SKM-1 treated with dmso at 0.1 percent for 144 hours (cell line): ENCODE measurements at regions not wholly inside any gene's neighbourhood (a gene's known extent, or its start where the extent isn't known, plus 50 kb on each side); places are given as distances from the start of the nearest gene placed in this dataset.

Source experiments
- DNase-seq: peaks from one replicate; lab custom pipeline; 2025; ENCODE audit not compliant: unreplicated experiment; lab: John Stamatoyannopoulos, UW

DNA sequence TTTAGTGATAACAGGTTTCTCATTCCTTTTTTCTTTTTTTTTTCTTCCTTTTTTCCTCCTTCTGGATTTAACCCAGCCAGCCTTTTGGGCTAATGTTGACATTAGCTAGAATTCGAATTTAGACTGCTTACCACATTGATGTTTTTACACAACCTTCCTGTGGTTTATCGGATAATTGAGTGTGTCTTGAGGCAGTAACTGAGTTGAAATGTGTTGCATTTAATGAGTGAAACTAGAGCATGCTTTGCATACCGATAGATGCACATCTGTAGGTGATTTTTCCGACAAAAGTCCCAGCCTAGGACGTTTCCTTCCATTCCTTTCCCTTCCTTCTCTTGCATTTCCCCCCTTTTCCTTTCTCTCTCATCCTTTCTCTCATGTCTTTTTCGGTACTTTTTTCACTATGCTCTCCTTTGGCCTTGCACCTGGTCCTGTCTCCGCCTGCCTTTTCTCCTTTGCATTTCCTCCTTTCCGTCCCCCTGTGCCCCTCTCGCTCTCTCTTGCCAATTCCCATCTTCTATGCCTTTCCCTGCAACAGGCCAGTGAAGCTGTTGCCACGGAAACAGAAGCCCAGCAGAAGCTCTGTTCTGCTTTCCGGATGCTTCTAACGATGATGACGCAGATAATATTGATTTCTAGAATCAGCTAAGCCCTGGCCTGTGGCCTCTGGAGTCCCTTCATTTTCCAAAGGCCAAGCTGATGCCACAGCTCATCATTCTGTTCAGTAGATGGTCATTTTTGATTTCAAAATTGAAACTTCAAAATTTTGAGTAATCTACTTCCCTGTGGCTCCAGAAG lies 76.1 kb downstream of the SLC25A47 start:
- DNase-seq = no peak

DNA sequence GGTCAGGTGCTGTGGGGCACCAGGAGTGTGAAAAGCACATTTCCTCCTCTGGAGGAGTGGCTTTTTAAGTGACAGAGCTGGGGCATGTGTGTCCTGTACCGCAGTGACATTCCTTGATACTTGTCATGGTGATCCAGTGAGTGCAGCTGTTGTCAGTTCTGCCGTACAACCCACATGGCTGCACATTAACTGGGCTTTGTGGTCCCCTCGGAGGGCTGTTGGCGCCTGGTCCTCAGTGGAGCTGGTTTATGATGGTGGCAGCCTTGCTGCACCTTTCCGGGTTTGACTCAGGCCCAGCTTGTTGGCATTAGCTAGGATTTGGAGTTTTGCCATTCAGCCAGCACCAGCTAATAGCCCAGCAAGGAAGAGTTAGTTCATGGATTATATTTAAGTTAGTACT lies 77.0 kb downstream of the SLC25A47 start:
- DNase-seq = no peak

DNA sequence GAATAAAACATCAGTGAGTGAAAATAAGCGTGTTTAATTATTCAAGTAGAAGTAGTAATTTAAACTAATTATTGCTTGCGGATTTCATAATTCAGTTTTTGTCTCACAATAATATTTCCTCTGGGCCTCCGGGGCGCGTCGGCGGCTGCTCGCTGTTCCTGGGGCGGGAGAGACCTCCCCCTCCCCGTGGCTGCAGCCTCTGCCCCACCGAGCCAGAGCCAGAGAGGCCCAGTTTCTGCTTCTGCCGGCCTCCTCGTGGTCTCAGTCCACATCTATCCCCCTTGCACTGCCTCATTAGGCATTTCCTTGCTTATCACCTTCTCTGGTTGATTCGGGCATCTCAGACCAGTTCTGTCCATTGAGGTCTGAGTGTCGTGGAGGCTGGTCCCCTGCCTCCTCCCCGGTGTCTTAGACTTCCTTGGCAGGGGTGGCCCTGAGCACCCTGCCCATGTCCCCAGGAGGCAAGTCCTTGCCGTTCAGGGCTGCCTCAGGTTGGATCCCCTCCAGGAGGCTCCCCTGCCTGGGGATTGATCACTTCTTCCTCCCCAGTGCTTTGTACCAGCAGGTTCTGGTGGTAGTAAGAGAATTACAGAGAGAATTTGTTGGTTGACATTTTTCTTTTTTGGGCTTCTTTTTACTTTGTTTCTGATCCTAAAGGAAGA lies 78.0 kb downstream of the SLC25A47 start:
- DNase-seq = no peak

DNA sequence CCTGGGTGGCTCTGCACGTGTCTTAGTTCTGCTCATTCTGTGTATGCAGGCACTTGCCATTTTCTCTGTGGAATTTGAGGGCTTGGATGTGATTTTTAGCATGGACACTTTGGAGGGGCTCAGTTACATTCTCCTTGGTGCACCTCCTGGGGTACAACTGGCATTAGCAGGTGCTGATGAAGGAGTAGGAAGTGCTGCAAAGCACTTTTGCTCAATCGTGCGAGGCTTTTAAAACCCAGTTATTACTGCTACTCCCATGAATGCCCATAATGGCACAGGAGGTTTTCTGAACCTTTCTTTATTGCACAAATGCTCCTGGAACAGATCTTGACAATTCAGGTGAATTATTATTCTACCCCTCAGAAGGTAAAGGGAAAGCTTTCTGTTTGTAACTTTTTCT lies 78.7 kb downstream of the SLC25A47 start:
- DNase-seq = no peak

DNA sequence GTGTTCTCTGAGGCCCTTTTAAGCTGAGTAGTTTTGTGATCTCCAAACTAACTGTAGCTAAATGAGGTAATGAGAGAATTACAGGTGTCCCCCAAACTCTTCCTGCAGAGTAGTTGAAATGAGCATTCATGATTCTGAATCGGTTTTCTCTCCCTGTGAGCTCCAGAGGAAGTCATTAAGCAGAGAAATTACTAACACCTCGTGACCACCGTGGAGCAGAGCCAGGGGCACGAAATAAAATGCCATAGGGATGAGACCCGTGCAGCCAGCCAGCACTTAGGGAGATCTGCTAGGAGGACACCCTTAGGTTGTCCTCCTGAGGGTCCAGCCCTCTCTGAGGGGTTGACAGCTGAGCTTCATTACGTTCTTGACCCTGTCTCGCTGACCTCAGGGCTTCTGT lies 79.5 kb downstream of the SLC25A47 start:
- DNase-seq = no peak

DNA sequence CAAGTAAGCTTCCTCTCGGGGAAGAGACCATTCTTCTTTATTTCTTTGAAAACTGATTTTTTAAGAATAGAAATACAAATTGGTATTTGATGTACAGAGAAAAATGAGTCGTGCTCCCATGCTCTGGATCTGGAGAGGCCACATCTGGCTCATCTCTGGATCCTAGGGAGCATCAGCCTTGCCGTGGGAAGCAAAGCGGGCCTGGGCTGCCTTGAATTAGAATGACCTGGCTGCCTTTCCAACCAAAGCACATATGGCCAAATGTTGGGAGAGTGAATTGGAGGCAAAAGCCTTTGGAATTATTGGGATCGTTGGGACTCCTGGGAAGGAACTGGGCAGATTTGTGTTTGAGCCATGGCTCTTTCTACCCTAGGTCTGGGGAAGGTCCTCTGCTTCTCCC lies 80.0 kb downstream of the SLC25A47 start:
- DNase-seq = no peak

DNA sequence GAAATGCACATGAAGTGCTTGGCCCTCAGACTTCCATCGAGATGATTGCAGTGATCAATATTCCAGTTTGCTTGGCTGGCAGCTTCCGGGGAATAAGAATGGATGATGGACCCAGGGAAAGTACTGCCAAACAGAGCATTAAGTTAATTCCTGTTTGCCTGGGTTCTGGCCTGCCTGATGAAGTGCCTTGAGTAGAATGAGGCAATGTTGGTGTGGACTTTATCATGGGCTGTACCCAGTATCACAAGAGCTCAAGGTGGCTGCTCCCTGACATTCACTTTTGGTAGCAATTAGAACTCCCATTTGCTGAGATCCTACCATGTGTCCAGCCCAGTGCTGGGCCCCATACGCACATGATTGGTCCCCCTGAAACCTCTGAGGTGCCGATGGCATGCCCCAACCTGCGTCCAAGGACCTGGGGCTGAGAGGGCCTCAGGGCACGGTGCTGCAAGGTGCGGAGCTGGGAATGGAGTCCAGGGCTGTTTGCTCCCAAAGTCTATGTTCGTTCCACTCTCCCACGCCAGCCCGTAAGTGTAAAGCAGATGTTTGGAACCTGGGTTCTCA lies 80.7 kb downstream of the SLC25A47 start:
- DNase-seq = no peak

DNA sequence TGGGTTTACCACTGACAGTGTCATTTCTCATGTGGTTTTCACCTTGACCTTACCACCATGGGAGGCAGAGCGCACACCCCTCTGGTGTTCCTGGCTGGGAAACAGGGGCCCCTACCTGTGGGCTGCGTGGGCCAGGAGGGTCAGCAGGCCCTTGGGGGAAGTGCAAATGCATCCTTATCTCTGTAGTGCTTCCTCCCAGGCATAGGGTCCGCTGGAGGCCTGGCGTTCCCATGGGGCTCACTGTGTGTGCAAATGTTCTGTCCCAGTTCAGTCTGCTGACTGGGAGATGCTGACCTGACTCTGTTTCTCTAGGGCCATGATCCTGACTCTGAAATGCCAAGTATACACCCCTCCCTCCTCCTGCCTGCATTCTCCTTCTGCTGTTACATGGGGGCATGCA lies 81.3 kb downstream of the SLC25A47 start:
- no peak for DNase-seq

DNA sequence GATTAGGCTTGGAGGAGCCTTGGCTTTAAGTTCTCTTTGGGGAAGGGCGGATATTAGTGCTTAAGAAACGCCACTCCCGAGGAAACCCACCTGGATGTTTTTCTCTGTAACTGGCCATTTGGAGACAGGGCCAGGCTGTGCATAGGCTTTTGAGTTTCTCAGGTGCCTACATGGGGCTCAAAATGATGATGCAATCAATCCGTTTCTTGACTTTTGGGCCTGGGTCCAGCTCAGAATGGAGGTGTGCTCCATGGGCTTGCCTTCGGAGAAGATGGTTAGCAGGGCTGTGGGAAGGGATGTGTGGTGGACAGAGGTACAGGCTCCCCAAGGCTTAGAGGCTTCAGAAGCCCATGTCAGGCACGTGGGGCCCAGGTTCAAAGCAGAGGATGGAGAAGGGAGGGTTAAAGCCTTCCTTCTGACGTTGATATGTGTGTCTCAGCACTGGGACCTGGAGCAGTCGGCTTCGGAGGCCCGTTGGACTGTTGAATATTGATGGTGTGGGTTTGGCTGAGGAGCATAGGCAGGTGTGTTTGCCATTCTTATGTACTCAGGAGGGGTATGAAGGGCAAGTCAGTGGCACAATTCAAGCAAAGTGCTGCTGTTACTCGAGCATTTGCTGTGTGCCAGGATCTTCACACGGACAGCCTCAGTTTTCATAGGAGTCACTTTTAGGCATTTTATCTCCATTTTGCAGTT lies 82.8 kb downstream of the SLC25A47 start:
- no peak for DNase-seq

DNA sequence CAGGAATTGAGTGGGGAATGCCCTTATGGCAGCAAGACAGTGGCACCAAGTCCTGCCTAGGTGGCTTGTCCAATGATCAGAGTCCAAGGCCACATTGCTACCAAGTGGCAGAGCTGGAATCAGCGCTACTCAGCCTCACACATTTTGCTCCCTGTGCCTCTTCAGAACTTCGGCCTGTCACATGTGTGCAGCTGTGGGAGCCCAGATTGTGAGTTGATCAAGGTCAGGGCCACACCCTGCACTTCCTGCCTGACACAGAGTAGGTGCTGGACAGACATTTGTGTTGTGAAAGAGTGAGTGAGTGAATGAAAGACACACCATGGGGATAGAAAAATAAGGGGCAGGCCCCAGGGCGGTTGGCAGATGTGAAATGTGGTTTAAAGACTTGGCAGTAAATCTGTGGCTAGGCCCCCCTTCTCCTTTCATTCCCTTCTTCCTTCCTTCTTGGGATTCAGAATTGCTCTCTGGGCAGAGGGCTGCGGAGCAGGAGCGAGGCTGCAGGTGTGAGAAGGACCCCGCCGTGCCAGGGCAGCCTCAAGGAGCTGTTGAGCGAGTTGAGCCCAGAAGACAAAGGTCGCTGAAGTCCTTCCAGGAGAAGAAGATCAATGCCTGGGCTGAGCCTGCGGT lies 83.5 kb downstream of the SLC25A47 start:
- no peak for DNase-seq

DNA sequence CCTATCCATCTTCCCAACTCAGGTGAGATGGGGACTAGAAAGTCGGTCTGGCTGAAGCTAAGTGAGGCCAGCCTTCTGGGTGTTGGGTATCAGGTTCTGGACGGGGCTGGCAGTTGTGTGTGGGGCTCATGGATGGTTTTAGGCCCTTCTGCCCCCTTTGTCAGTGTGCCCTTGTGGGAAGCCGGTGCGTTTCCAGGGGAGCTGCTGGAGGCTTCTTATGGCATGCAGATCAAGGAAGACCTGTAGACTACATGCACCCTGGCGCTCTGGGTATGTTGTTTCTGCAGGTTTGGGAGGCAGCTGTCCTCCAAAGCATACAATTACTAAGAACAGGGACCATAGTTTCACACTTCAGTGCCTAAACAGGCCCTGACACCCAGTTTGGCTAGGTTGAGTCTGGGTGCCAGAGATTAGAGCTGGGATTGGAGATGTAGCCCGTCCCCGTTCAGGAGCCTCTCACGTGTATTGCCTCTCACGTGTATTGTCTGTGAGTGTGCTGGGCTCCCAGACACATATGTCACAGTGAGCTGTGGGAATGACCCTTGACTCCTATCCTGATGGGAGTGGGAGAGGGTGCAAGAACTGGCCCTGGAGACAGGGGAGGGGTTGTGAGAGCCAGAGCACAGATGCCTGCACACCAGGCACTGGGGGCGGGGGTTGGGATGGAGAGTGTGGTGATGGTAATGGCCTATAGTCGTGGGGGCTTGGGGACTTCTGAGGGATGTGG lies 84.4 kb downstream of the SLC25A47 start:
- DNase-seq = no peak

DNA sequence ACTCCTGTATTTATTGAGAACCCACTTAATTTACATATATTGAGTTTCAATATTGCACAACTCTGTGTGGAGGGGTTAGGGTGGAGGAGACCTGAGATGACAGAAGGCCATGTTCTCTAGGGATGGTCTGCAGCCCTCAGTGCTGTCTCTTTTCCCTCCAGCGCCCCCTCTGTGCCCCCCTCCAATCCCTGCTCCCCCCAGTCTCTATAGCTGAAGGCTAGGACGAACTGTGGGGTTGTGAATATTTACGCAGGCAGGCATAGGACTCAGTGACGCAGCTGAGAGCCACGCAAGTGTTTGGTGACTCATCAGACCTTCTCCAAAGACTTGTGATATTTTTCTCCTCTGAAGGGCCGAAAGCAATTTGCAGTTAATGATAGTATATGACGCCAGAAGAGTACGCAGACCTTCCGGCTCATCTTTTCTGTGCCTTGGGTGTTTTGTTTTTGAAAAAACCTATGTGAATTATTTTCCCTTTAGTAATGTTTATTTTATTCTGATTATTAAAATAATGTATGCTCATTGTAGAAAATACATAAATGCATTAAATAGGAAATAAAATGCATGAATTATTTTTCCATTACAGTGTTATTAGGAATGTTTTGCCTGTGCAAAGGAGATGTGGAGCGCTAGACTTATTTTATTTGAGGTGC lies 85.3 kb downstream of the SLC25A47 start:
- no peak for DNase-seq

DNA sequence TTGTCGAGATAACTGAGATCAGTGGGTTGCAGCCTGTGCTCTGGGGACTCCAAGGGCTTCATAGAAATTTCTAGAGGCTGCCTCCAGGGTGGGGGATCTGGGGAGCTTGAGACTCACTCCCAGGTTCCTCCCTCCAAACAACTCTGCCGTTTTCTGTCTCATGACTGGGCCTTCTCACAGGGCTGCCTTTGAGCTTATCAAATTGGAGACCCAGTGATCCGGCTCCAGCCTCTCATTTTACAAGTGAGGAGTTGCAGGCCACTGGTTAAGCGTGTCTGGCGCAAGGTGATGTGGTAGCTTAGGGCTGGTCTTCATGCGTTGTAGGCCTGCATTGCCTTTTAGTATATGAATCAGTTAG lies 85.8 kb downstream of the SLC25A47 start:
- no peak for DNase-seq

DNA sequence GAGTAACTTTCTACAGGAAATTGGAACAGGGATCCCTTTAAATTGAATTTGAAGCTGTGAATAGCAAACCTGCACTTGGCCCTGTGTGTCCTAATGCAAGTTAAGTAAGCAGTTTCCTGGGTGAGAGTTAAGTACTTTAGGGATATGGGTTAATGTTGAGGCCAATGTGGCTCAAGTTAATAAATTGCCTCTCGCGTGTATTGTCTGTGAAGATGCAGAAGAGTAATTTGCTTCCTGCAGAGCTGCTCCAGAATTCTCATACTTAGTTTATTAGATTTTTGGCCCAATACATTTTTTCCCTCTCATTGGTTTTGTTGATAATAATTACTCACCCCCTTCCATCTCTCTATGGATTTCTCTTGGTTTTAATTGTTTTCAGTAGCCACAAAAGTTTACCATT lies 86.5 kb downstream of the SLC25A47 start:
- DNase-seq = no peak

DNA sequence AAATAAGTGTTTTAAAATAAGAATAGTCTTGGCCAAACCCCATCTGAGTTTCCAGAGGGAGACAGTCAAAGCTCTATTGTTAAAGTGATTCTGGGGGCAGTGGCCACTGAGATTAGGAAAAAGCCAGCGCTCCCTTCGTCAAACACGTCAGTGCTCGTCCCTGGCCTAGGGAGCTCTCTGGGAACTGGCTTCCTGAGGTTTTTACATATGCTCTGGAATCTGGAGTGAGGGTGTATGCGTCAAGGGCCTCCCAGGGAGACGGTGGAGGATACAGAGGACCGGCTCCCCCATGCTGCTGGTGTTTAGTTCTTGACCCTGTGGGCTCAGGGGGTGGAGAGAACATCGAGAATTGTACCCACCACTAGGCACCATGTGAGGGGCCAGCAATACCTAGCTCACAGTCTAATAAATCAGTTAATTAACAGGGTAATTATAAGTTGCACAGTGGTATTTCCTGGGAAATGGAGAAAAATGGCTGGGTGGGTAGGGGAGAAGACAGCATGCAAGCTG lies 87.0 kb downstream of the SLC25A47 start:
- no peak for DNase-seq

DNA sequence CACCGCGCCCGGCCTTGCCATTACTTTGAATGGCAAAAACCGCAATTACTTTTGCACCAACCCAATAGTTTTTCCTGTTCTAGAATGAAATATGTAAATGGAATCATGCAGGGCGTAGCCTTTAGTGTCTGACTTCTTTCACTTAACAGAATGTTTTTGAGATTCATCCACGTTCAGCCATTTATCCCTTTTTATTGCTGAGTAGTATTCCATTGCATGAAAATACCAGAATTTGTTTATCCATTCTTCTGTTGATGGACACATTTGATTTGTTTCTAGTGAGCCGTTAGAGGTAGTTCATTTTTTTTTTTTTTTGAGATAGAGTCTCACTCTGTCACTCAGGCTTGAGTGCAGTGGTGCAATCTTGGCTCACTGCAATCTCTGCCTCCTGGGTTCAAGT lies 90.6 kb downstream of the SLC25A47 start:
- DNase-seq = no peak

DNA sequence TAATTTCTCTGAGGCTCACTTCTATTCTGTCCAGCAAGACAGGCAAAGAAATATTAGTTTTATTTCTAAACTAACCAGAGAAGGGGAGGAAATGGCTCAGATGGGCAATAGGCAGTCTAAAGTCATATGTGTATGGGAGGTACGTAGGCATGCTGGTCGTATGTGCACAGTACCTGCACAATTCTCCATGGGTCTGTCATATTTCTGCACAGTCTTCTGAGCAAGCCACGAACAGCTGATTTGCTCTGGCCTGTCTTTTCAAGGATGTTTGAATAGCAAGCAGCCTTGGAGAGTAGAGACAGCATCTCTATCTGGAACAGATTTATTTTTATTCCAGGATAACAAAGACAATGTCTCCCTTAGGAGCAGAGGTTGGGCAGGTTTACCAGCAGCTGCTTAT lies 92.1 kb downstream of the SLC25A47 start:
- DNase-seq = no peak

DNA sequence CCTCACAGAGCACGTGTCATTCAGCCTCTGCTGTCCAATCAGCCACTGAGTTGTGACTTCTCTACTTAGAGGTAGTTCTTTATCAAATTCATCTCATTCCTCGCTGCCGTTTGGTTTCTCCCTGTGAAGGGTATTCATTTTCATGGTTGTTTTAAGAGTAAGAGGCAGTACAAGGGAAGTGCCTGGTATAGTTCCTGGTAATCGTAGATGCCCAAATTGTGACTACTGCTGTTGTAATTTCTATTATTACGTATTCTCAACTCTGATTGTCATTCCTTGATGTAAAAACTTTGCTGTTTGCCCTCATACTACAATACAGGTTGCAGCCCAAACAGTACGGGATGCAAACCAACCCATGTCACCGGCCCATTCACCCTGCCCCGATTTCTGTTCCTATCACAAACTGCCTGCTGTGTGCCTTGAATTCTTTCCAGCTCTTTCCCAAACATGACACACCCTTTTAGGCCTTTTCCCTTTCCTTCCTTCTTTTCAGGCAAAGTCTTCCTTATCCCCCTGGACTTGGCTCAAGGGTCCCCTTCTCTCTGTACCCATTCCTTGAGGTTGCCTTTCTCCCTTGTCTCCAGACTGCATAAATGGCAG lies 93.0 kb downstream of the SLC25A47 start:
- no peak for DNase-seq

DNA sequence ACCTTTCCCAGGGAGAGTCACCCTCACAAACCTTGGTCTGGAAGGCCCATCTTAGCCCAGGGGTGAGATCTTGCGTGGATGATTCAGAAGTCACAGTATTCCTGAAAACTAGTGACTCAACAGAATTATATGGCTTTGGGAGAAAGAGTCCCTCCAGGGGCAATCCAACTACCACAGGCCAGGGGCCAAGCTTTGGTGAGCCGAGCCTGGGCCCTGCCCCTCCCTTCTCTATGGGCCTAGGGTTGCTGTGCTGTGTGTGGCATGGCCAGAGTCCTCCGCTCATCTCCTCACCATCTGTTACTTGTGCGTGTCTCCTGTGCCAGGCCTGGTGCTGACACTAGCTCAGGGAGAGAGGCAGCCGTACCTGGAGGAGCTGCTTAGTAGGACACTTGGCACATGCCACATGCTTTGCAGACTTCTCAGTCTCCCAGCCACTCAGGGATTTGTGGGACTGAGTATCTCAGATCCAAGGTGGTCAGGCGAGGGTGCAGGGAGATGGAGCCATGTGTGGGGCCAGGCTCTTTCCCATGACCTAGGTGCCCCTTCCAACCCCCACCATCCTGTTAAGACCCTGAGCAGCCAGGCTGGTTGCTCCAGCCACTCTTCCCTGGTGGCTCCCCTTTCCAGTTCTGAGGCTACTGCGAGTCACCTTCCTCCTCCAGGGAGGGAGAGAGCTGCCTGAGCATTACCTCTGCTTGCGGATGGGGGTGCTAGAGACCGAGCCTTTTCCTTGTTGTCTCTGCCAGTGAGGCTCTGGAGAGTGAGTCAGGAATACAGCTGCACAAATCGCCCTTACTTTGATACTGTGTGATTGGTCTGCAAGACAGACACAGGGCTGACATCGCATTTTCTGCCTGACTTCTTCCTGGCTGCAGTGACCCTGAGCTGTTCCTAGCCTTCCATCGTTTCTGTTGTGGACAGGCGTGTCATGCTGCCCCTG lies 94.1 kb downstream of the SLC25A47 start:
- DNase-seq = no peak
